HK-2 (cell line): ENCODE measurements at regions not wholly inside any gene's neighbourhood (a gene's known extent, or its start where the extent isn't known, plus 50 kb on each side); places are given as distances from the start of the nearest gene placed in this dataset.

ENCODE experiments used
- DNase-seq: peaks from one replicate; pipeline ENCODE4 v3.0.0-alpha.2; 2018; ENCODE audit not compliant: unreplicated experiment

DNA sequence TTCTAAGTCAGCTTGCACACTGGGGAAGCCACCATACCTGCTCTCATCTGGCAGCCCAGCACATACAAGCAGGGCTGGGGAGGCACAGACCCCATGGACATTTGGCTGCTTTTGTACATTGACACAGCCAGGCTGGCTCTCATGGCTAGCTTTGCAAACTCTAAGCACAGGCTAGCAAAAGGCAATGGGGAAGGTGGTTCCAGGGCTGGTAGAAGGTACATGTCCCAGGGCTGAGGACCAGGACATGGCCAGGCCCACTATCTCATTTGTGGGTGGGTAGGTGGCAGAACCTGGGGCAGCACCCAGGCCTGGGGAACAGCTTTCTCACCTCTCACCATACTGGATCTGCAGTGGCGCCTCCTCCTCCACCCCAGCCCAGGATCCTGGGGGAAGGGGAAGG is 90.9 kb downstream of the HS1BP3 start:
- no peak for DNase-seq

- no peak for DNase-seq
Observed at GRCh38 chr2:20560891-20561636, 89.8 kb downstream of the HS1BP3 start.

DNA sequence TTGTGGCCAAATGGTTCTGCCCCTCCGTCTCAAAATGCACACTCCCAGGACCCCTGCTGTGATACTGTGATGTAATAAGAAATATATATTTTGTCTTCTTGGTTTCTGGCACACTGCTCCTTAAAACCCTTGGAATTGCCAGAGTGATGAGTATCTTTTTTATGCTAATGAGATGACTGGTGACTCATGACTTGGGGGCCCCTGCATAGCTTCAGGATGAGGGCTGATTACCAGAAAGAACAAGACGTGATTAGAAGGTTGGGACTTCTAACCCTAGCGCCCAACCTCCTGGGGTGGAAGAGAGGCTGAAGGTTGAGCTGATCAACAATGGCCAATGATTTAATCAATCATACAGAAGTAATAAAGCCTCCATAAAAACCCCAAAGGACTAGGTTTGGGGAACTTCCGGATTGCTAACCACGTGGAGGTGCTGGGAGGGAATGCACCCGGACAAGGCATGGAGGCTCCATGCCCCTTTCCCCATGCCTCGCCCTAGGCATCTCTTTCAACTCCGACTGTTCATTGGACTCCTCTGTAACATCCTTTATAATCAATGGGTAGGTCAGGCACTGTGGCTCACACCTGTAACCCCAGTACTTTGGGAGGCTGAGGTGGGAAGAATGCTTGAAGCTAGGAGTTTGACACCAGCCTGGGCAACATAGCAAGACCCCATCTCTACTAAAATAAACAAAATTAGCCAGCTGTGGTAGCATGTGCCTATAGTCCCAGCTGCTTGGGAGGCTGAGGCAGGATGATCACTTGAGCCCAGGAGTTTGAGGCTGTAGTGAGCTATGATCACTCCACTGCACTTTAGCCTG is 89.1 kb downstream of the HS1BP3 start:
- DNase-seq, result no peak

- no peak for DNase-seq
Observed at GRCh38 chr2:20562540-20563225, 88.2 kb downstream of the HS1BP3 start.

- DNase-seq, result no peak
Observed at GRCh38 chr2:20563251-20563650, 87.6 kb downstream of the HS1BP3 start.

DNA sequence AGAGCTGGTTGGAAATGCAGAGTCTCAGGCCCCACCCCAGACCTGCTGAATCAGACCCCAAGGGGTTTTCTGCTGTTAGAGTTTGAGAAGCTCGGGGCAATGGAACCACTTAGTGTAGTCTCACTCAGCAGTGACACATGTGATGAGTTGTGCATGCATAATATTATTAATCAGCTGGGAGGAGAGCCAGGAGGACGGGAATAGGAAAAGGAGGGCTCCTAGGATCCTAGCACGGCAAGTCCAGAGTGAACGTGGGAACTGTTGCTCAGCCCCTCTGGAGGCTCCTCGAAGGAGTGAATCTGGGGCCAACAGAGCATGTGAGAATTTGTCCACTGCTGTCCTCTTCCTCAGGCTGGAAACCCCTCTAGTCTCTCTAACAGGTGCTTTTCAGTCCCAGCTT is 87.1 kb downstream of the HS1BP3 start:
- no peak for DNase-seq

GRCh38 chr2:20565101-20565622 is 85.7 kb downstream of the HS1BP3 start:
- no peak for DNase-seq

DNA sequence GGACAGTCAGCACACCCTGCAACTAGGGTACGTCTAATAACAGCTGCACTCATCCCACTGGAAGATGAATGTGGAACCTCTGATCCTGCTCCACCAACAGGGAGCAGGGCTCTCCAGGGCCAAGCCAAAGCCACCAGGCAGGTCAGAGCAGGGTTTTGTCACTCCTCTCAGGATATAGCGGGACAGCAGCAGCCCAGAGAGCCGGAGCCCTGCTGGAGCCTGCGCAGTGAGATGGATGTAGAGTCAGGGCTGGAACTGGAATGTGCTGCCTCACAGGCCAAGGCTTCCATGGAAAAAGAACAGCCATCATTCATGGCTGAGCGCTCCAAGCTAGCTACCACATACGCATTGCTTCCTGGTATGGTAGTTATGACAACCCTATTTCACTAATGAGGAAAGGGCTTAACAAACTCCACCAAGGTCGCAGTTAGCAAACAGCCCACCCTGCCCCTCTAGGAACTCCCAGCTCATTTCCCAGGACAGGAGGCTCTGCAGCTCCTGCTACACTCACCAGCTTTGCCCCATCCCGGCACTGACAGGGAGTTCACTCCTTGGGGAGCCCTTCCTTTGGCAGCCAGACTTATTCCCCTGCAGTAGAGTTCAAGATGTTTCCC is 85.2 kb downstream of the HS1BP3 start:
- no peak for DNase-seq

DNA sequence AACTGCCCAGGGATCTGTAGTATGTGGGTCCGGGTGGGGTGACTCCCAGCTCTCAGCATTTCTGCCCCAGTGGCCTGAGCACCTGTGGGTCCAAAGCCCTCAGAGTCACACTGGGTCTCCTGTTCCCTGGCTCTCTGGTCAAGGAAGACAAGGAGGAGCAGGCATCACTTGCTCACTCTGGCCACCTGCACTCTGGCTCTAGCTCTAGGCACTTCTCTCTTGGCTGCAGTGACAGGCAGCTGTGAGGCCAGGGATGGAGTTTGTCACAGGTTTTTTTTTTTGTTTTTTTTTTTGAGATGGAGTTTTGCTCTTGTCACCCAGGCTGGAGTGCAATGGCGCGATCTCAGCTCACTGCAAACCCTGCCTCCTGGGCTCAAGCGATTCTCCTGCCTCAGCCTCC is 84.6 kb downstream of the HS1BP3 start:
- no peak for DNase-seq

DNA sequence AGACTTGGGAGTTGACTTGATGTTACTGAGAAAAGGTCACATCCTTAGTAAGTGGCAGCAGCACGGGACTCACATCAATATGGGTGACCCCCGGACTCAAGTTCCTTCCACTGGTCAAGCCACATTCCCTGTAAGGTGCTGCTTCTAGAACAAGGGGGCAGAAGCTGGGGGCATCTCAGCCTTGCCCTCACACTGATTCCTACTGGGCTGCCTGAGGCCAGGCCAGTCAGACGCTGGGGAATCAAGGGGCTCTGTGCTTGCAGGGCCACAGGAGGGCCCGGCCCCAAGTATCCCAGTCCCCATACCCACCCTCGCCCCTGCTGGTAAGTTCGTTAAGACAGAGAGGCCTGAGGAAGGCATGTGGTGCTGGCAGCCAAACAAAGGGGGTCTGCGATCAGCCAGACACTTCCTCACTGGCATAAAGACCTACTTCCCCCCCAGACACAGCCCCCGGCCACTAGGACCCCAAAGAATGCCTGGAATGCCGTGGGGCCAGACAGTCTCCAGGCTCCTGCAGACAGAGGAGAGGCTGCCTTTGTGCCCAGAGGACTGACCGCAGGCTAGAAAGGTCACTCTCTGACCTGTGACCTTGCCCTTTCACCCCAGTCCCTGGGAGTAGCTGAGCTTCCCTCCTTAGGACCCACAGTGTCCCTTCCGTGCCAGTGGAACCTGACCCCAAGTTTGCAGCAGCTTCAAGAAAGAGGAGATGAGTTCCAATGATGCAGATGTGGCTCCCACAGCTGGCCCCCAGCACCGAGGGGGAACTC is 83.6 kb downstream of the HS1BP3 start:
- no peak for DNase-seq
